ENCODE measurements at regions not wholly inside any gene's neighbourhood (a gene's known extent, or its start where the extent isn't known, plus 50 kb on each side); places are given as distances from the start of the nearest gene placed in this dataset.

GRCh38 chr14:86646125-86646524 lies 1116.2 kb downstream of the FLRT2 start:
- no peak for TF ChIP-seq Cebpa-rat (IDR thresholded peaks at IDR 0.05)
- H3K27ac ChIP-seq = no peak overlapping the region
- no peak overlapping the region for H3K4me2 ChIP-seq

GRCh38 chr14:86641310-86641709 lies 1111.4 kb downstream of the FLRT2 start:
- Histone ChIP-seq H3K27me3 (no peaks in the 10 kb centered on the region), H4K20me1 (no peaks in the 10 kb centered on the region), H3K4me2 (no peak overlapping the region), H3K27ac (no peak overlapping the region), H3K9ac (no peak overlapping the region), H3K4me3 (no peak overlapping the region), H3K9me3 (replicated peaks in 1 of 11) (peaks cover 3 to 12% (median 5%) of the 10 kb centered on the region in 11 experiments; a peak in 10 of 22 replicates), H3K36me3 (no peaks in the 10 kb centered on the region), H3K4me1 (peaks cover 0 to 13% (median 0%) of the 10 kb centered on the region in 10 experiments; a peak in 6 of 20 replicates)
- no peak for TF ChIP-seq Cebpa-rat (IDR thresholded peaks at IDR 0.05)

More at GRCh38 chr14:86646125-86646524, 1116.2 kb downstream of the FLRT2 start:
- no peaks in the 10 kb centered on the region for H3K27me3 ChIP-seq
- H3K9me3 ChIP-seq (replicated peaks in 1 of 11) = peaks cover 7 to 21% (median 13%) of the 10 kb centered on the region in 11 experiments; a peak in 13 of 22 replicates
- H3K4me1 ChIP-seq = no peaks in the 10 kb centered on the region
- H3K4me3 ChIP-seq = no peak overlapping the region
- no peaks in the 10 kb centered on the region for H3K36me3 ChIP-seq
- H3K9ac ChIP-seq = no peak overlapping the region
- no peaks in the 10 kb centered on the region for H4K20me1 ChIP-seq

GRCh38 chr14:86640288-86640687 lies 1110.3 kb downstream of the FLRT2 start:
- Histone ChIP-seq H3K27ac (no peak overlapping the region), H3K36me3 (no peaks in the 10 kb centered on the region), H3K4me1 (peaks cover 0 to 13% (median 0%) of the 10 kb centered on the region in 10 experiments; a peak in 6 of 20 replicates), H3K4me3 (no peak overlapping the region), H3K27me3 (no peaks in the 10 kb centered on the region), H3K9me3 (replicated peaks in 1 of 11) (peaks cover 0 to 6% (median 0%) of the 10 kb centered on the region in 11 experiments; a peak in 1 of 22 replicates), H3K9ac (no peak overlapping the region), H3K4me2 (no peak overlapping the region), H4K20me1 (no peaks in the 10 kb centered on the region)
- no peak for TF ChIP-seq Cebpa-rat (IDR thresholded peaks at IDR 0.05)

GRCh38 chr14:86639666-86640065 lies 1109.7 kb downstream of the FLRT2 start:
- H3K4me2 ChIP-seq = peak overlapping the region in 1 of 11 experiments; percentile 27; a peak in 1 of 22 replicates
- no peak for TF ChIP-seq Cebpa-rat (IDR thresholded peaks at IDR 0.05)
- peaks cover 0 to 13% (median 0%) of the 10 kb centered on the region in 10 experiments; a peak in 6 of 20 replicates for H3K4me1 ChIP-seq
- no peak overlapping the region for H3K9ac ChIP-seq
- H3K9me3 ChIP-seq (replicated peaks in 1 of 11) = peaks cover 0 to 6% (median 0%) of the 10 kb centered on the region in 11 experiments; a peak in 1 of 22 replicates
- no peak overlapping the region for H3K27ac ChIP-seq
- no peak overlapping the region for H3K4me3 ChIP-seq
- H3K36me3 ChIP-seq = no peaks in the 10 kb centered on the region
- no peaks in the 10 kb centered on the region for H3K27me3 ChIP-seq
- H4K20me1 ChIP-seq = no peaks in the 10 kb centered on the region

GRCh38 chr14:86639146-86639545 lies 1109.2 kb downstream of the FLRT2 start:
- TF ChIP-seq Cebpa-rat (IDR thresholded peaks at IDR 0.05) = peak in 3 of 11 experiments; percentile 21 to 39 (median 38); a peak in 3 of 22 replicates
- no peaks in the 10 kb centered on the region for H4K20me1 ChIP-seq
- H3K27me3 ChIP-seq = no peaks in the 10 kb centered on the region
- no peak overlapping the region for H3K27ac ChIP-seq
- peaks cover 0 to 13% (median 0%) of the 10 kb centered on the region in 10 experiments; a peak in 6 of 20 replicates for H3K4me1 ChIP-seq
- H3K4me2 ChIP-seq = peak overlapping the region in 2 of 11 experiments; percentile 24 to 27; a peak in 2 of 22 replicates
- H3K36me3 ChIP-seq = no peaks in the 10 kb centered on the region
- H3K9me3 ChIP-seq (replicated peaks in 1 of 11) = peaks cover 0 to 6% (median 0%) of the 10 kb centered on the region in 11 experiments; a peak in 1 of 22 replicates
- H3K9ac ChIP-seq = no peak overlapping the region
- no peak overlapping the region for H3K4me3 ChIP-seq

GRCh38 chr14:86627080-86627479 lies 1097.1 kb downstream of the FLRT2 start:
- no peaks in the 10 kb centered on the region for H3K27me3 ChIP-seq
- H3K9me3 ChIP-seq (replicated peaks in 1 of 11) = peaks cover 0 to 8% (median 0%) of the 10 kb centered on the region in 11 experiments; a peak in 1 of 22 replicates
- peaks cover 0 to 8% (median 0%) of the 10 kb centered on the region in 10 experiments; a peak in 2 of 20 replicates for H3K4me1 ChIP-seq
- H3K27ac ChIP-seq = no peak overlapping the region
- no peak overlapping the region for H3K4me3 ChIP-seq
- H3K4me2 ChIP-seq = peak overlapping the region in 1 of 11 experiments; percentile 28; a peak in 1 of 22 replicates
- no peaks in the 10 kb centered on the region for H4K20me1 ChIP-seq
- no peak overlapping the region for H3K9ac ChIP-seq
- no peak for TF ChIP-seq Cebpa-rat (IDR thresholded peaks at IDR 0.05)
- H3K36me3 ChIP-seq = no peaks in the 10 kb centered on the region

- Histone ChIP-seq H3K36me3 (no peaks in the 10 kb centered on the region), H3K9ac (no peak overlapping the region), H3K9me3 (replicated peaks in 1 of 11) (peaks cover 0 to 8% (median 0%) of the 10 kb centered on the region in 11 experiments; a peak in 1 of 22 replicates), H3K27me3 (no peaks in the 10 kb centered on the region), H3K4me3 (no peak overlapping the region), H3K4me1 (peaks cover 0 to 8% (median 0%) of the 10 kb centered on the region in 10 experiments; a peak in 2 of 20 replicates), H3K4me2 (no peak overlapping the region; a peak in 1 of 22 replicates), H4K20me1 (no peaks in the 10 kb centered on the region), H3K27ac (no peak overlapping the region)
- TF ChIP-seq Cebpa-rat (IDR thresholded peaks at IDR 0.05) = no peak
Measured at GRCh38 chr14:86626530-86626929, 1096.6 kb downstream of the FLRT2 start.

GRCh38 chr14:86625637-86626036 lies 1095.7 kb downstream of the FLRT2 start:
- no peak overlapping the region for H3K4me2 ChIP-seq
- H3K4me1 ChIP-seq = peaks cover 0 to 8% (median 0%) of the 10 kb centered on the region in 10 experiments; a peak in 2 of 20 replicates
- H3K9me3 ChIP-seq (replicated peaks in 1 of 11) = 0 out of 22 replicates have a peak, but pooled peaks cover 0 to 2% (median 0%) of the 10 kb centered on the region in 11 experiments
- no peak overlapping the region for H3K4me3 ChIP-seq
- H3K27ac ChIP-seq = no peak overlapping the region
- no peak overlapping the region for H3K9ac ChIP-seq
- no peaks in the 10 kb centered on the region for H3K27me3 ChIP-seq
- TF ChIP-seq Cebpa-rat (IDR thresholded peaks at IDR 0.05) = no peak
- H4K20me1 ChIP-seq = no peaks in the 10 kb centered on the region
- no peaks in the 10 kb centered on the region for H3K36me3 ChIP-seq

- H3K36me3 ChIP-seq = no peaks in the 10 kb centered on the region
- no peaks in the 10 kb centered on the region for H3K27me3 ChIP-seq
- H3K4me1 ChIP-seq = peaks cover 0 to 4% (median 0%) of the 10 kb centered on the region in 10 experiments; a peak in 1 of 20 replicates
- TF ChIP-seq Cebpa-rat (IDR thresholded peaks at IDR 0.05) = no peak
- H4K20me1 ChIP-seq = no peaks in the 10 kb centered on the region
- no peak overlapping the region for H3K4me3 ChIP-seq
- no peak overlapping the region for H3K9ac ChIP-seq
- H3K27ac ChIP-seq = no peak overlapping the region
- no peaks in the 10 kb centered on the region for H3K9me3 ChIP-seq (replicated peaks in 1 of 11)
- H3K4me2 ChIP-seq = no peak overlapping the region
Measured at GRCh38 chr14:86619726-86620125, 1089.8 kb downstream of the FLRT2 start.

GRCh38 chr14:86613786-86614185 lies 1083.8 kb downstream of the FLRT2 start:
- TF ChIP-seq Cebpa-rat (IDR thresholded peaks at IDR 0.05) = no peak
- Histone ChIP-seq H3K27ac (no peak overlapping the region), H3K4me2 (no peak overlapping the region), H3K27me3 (no peaks in the 10 kb centered on the region), H4K20me1 (no peaks in the 10 kb centered on the region), H3K4me3 (no peak overlapping the region), H3K4me1 (0 out of 20 replicates have a peak, but pooled peaks cover 0 to 4% (median 0%) of the 10 kb centered on the region in 10 experiments), H3K9ac (no peak overlapping the region), H3K9me3 (replicated peaks in 1 of 11) (no peaks in the 10 kb centered on the region), H3K36me3 (no peaks in the 10 kb centered on the region)
